HCT116 (cell line): ENCODE measurements at regions not wholly inside any gene's neighbourhood (a gene's known extent, or its start where the extent isn't known, plus 50 kb on each side); places are given as distances from the start of the nearest gene placed in this dataset.

Source experiments
- ATAC-seq: fragments of 200-7000 bp; cut with Tn5 transposase; 2 replicates; pipeline ENCODE4 v1.9.1; 2020; ENCODE audit warnings: mild to moderate bottlenecking, moderate library complexity
- BruUV-seq: library from RNA; stranded (reverse); fragments of 400-500 nt; replicated peaks from 2 replicates; lab custom pipeline; 2021; lab: Mats Ljungman, UMichigan
- CTCF ChIA-PET: fragments of 300-600 bp; sonication (Branson Sonifier 250); formaldehyde crosslinking; loops from one replicate; lab custom pipeline; 2021; ENCODE audit warnings: antibody characterized with exemption; lab: Charles Lee
- POLR2A ChIA-PET: fragments of 300-600, 350-600 bp; sonication (Branson Sonifier 250); formaldehyde crosslinking; loops from one replicate; lab custom pipeline; 2021; ENCODE audit warnings: antibody characterized with exemption; lab: Charles Lee
- RAD21 ChIA-PET, 2 experiments: fragments of 300-600 bp; sonication (Branson Sonifier 250); formaldehyde crosslinking; loops; one replicate each; lab custom pipeline; 2023; ENCODE audit warnings: low total read pairs in 2 of 2; ENCODE audit not compliant: uncharacterized antibody in 2 of 2, unreplicated experiment in 2 of 2, low non-redundant PET in 1 of 2; lab: Charles Lee
- DNase-seq: peaks from one replicate; pipeline ENCODE4 v3.0.0-alpha.2; 2010; ENCODE audit warnings: low read depth, low spot score
- H2AFZ ChIP-seq: fragments of 200-600 bp; shearing (Covaris generic), sonication (generic); 2 replicates; pipeline ENCODE4 v1.6.1; 2017; ENCODE audit warnings: low read depth, mixed run types, mixed read lengths, antibody characterized with exemption, low read length; ENCODE audit not compliant: poor library complexity, severe bottlenecking
- H3K27ac ChIP-seq: 2 replicates; pipeline ENCODE4 v1.5.1; 2012; ENCODE audit warnings: low read depth, low read length
- H3K27me3 ChIP-seq: fragments of 200-600 bp; sonication (generic); 2 replicates; pipeline ENCODE4 v1.6.1; 2016; ENCODE audit warnings: mixed run types, low read length, mixed read lengths; ENCODE audit not compliant: insufficient read depth
- H3K36me3 ChIP-seq, 2 experiments: fragments of 200-500 bp in 1 of 2; fragments of 200-600 bp in 1 of 2; sonication (Bioruptor generic) in 1 of 2; sonication (generic) in 1 of 2; 2 replicates each; pipeline versions ENCODE4 v1.5.1 to v1.6.1; 2014 to 2016; ENCODE audit warnings: low read length in 2 of 2, inconsistent platforms in 1 of 2, mixed read lengths in 1 of 2, mixed run types in 1 of 2; ENCODE audit not compliant: insufficient read depth in 2 of 2, control insufficient read depth in 1 of 2
- H3K4me1 ChIP-seq, 2 experiments: fragments of 200-600 bp in 1 of 2; sonication (generic) in 1 of 2; 2 replicates each; pipeline versions ENCODE4 v1.5.1 to v1.6.1; 2012 to 2017; ENCODE audit warnings: low read length in 2 of 2, inconsistent platforms in 1 of 2, mild to moderate bottlenecking in 1 of 2, mixed read lengths in 1 of 2, mixed run types in 1 of 2, moderate library complexity in 1 of 2; ENCODE audit not compliant: insufficient read depth in 2 of 2, control insufficient read depth in 1 of 2
- H3K4me2 ChIP-seq: fragments of 200-600 bp; sonication (generic); 2 replicates; pipeline ENCODE4 v1.6.1; 2017; ENCODE audit warnings: mixed run types, low read length, mixed read lengths
- H3K4me3 ChIP-seq, 2 experiments: fragments of 200-600 bp in 1 of 2; sonication (generic) in 1 of 2; replicated peaks in 1 of 2; 2 replicates each; pipeline ENCODE4 v1.5.1; 2011 to 2016; ENCODE audit warnings: low read length in 2 of 2, control low read depth in 1 of 2, low read depth in 1 of 2, mild to moderate bottlenecking in 1 of 2, mixed read lengths in 1 of 2, mixed run types in 1 of 2
- H3K79me2 ChIP-seq: fragments of 200-600 bp; sonication (generic); 2 replicates; pipeline ENCODE4 v1.6.1; 2017; ENCODE audit warnings: mild to moderate bottlenecking, mixed run types, low read length, moderate library complexity, mixed read lengths; ENCODE audit not compliant: insufficient read depth
- H3K9ac ChIP-seq: fragments of 200-600 bp; sonication (generic); 2 replicates; pipeline ENCODE4 v1.6.1; 2016; ENCODE audit warnings: low read length, mixed read lengths
- H3K9me2 ChIP-seq: fragments of 200-600 bp; sonication (generic), shearing (Covaris generic); 2 replicates; pipeline ENCODE4 v1.6.1; 2017; ENCODE audit warnings: mixed run types, mild to moderate bottlenecking, moderate library complexity; ENCODE audit not compliant: insufficient read depth
- H3K9me3 ChIP-seq, 2 experiments: fragments of 200-500 bp in 1 of 2; fragments of 200-600 bp in 1 of 2; sonication (Bioruptor generic) in 1 of 2; sonication (generic) in 1 of 2; 2 replicates each; pipeline ENCODE4 v1.6.1; 2014 to 2017; ENCODE audit warnings: low read length in 2 of 2, mixed read lengths in 2 of 2, inconsistent platforms in 1 of 2, low read depth in 1 of 2, mild to moderate bottlenecking in 1 of 2, mixed run types in 1 of 2, moderate library complexity in 1 of 2; ENCODE audit not compliant: control insufficient read depth in 1 of 2, insufficient read depth in 1 of 2
- H4K20me1 ChIP-seq: fragments of 200-600 bp; sonication (generic), shearing (Covaris generic); 2 replicates; pipeline ENCODE4 v1.6.1; 2017; ENCODE audit warnings: mixed run types, mild to moderate bottlenecking, moderate library complexity; ENCODE audit not compliant: insufficient read depth
- CBX3 ChIP-seq: IDR thresholded peaks from 2 replicates; pipeline ENCODE4 v1.6.1; 2012; ENCODE audit warnings: low read depth
- CEBPB ChIP-seq: IDR thresholded peaks from 2 replicates; pipeline ENCODE4 v1.6.1; 2012; ENCODE audit warnings: low read depth
- EGR1 ChIP-seq: IDR thresholded peaks from 2 replicates; pipeline ENCODE4 v1.6.1; 2012; ENCODE audit warnings: low read depth
- EZH2 ChIP-seq: fragments of 200-600 bp; sonication (generic); IDR thresholded peaks from 2 replicates; pipeline ENCODE4 v1.6.1; 2017; ENCODE audit warnings: antibody characterized with exemption, mixed run types
- EZH2phosphoT487 ChIP-seq: fragments of 200-600 bp; IDR thresholded peaks from 2 replicates; pipeline ENCODE4 v1.6.1; 2018; ENCODE audit warnings: antibody characterized with exemption, borderline replicate concordance
- FOSL1 ChIP-seq: IDR thresholded peaks from 2 replicates; pipeline ENCODE4 v1.6.1; 2012; ENCODE audit warnings: low read depth
- JUND ChIP-seq: IDR thresholded peaks from 2 replicates; pipeline ENCODE4 v1.6.1; 2012
- POLR2A ChIP-seq: IDR thresholded peaks from 2 replicates; pipeline ENCODE4 v1.7.0; 2011; ENCODE audit warnings: borderline replicate concordance; ENCODE audit not compliant: insufficient read depth, insufficient read length; ENCODE audit errors: extremely low read depth
- RAD21 ChIP-seq: IDR thresholded peaks from 2 replicates; pipeline ENCODE4 v1.6.1; 2012; ENCODE audit warnings: low read depth, mild to moderate bottlenecking
- SIN3A ChIP-seq: IDR thresholded peaks from 2 replicates; pipeline ENCODE4 v1.6.1; 2012; ENCODE audit warnings: low read depth
- SP1 ChIP-seq: IDR thresholded peaks from 2 replicates; pipeline ENCODE4 v1.6.1; 2012; ENCODE audit warnings: low read depth
- SRF ChIP-seq: IDR thresholded peaks from 2 replicates; pipeline ENCODE4 v1.6.1; 2012; ENCODE audit warnings: low read depth
- ZBTB33 ChIP-seq: IDR thresholded peaks from 2 replicates; pipeline ENCODE4 v1.6.1; 2011; ENCODE audit warnings: mild to moderate bottlenecking, low read length, moderate library complexity; ENCODE audit not compliant: insufficient replicate concordance; ENCODE audit errors: extremely low read depth
- ZNF274 ChIP-seq: fragments of 200-500 bp; sonication (Bioruptor generic); IDR thresholded peaks from 2 replicates; pipeline ENCODE4 v1.6.1; 2014; ENCODE audit warnings: mild to moderate bottlenecking, low read depth, low read length, inconsistent platforms
- intact Hi-C: fragments of 100-400 bp; cut with micrococcal nuclease; formaldehyde crosslinking; loops from 2 replicates; pipeline ENCODE4 v1.10.0; 2022
- TF ChIP-seq, protein P1 (sequence below), 3 experiments: fragments of 200-600 bp in 1 of 3; sonication (generic) in 1 of 3; IDR thresholded peaks in 2 of 3; conservative IDR thresholded peaks in 1 of 3; 2 replicates each; pipeline ENCODE4 v1.5.1; 2012 to 2017; ENCODE audit warnings: low read depth in 2 of 3, low read length in 2 of 3, antibody characterized with exemption in 1 of 3, borderline replicate concordance in 1 of 3, control low read depth in 1 of 3, mild to moderate bottlenecking in 1 of 3, mixed read lengths in 1 of 3, mixed run types in 1 of 3, moderate library complexity in 1 of 3; ENCODE audit not compliant: insufficient read depth in 1 of 3
- TF ChIP-seq, protein P2 (sequence below): IDR thresholded peaks from 2 replicates; pipeline ENCODE4 v1.6.1; 2012

- TF ChIP-seq, protein P1, sequence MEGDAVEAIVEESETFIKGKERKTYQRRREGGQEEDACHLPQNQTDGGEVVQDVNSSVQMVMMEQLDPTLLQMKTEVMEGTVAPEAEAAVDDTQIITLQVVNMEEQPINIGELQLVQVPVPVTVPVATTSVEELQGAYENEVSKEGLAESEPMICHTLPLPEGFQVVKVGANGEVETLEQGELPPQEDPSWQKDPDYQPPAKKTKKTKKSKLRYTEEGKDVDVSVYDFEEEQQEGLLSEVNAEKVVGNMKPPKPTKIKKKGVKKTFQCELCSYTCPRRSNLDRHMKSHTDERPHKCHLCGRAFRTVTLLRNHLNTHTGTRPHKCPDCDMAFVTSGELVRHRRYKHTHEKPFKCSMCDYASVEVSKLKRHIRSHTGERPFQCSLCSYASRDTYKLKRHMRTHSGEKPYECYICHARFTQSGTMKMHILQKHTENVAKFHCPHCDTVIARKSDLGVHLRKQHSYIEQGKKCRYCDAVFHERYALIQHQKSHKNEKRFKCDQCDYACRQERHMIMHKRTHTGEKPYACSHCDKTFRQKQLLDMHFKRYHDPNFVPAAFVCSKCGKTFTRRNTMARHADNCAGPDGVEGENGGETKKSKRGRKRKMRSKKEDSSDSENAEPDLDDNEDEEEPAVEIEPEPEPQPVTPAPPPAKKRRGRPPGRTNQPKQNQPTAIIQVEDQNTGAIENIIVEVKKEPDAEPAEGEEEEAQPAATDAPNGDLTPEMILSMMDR (IDR thresholded peaks at IDR 0.05 in 2 of 3, conservative IDR thresholded peaks at IDR 0.05 in 1 of 3; ENCODE audit: borderline replicate concordance in 1 of 3, insufficient read depth in 1 of 3, low read depth in 2 of 3, low read length in 2 of 3), result no peak
- TF ChIP-seq POLR2A (no peak), CBX3 (no peak), EZH2 (no peak), CEBPB (no peak), EZH2phosphoT487 (no peak), JUND (no peak), ZBTB33 (no peak), SRF (no peak), SP1 (no peak), FOSL1 (no peak)
Measured at GRCh38 chr10:111246136-111246535, 169.3 kb downstream of the ADRA2A start (continued).

GRCh38 chr10:111246814-111247452, 170.1 kb downstream of the ADRA2A start:
- POLR2A ChIA-PET, result no interaction called here
- no peak overlapping the region for H3K27ac ChIP-seq
- H3K4me3 ChIP-seq, result no peak overlapping the region
- intact Hi-C loops, result no loop called here
- H3K9ac ChIP-seq, result no peak overlapping the region
- no peaks in the 10 kb centered on the region for H3K9me3 ChIP-seq
- no peaks in the 10 kb centered on the region for H4K20me1 ChIP-seq
- no peaks in the 10 kb centered on the region for H3K36me3 ChIP-seq
- CTCF ChIA-PET, result no interaction called here
- RAD21 ChIA-PET, result no interaction called here
- ATAC-seq (no peak), DNase-seq (no peak)
- no peak overlapping the region for H2AFZ ChIP-seq
- H3K4me2 ChIP-seq, result no peak overlapping the region
- no peaks in the 10 kb centered on the region for H3K79me2 ChIP-seq
- BruUV-seq, result no TSS peak
- H3K4me1 ChIP-seq, result no peaks in the 10 kb centered on the region
- H3K27me3 ChIP-seq, result peaks cover 13% of the 10 kb centered on the region; the same call in 1 of the 2 replicates
- no peaks in the 10 kb centered on the region for H3K9me2 ChIP-seq
- no peak for TF ChIP-seq ZNF274
- TF ChIP-seq, protein P2, sequence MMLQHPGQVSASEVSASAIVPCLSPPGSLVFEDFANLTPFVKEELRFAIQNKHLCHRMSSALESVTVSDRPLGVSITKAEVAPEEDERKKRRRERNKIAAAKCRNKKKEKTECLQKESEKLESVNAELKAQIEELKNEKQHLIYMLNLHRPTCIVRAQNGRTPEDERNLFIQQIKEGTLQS, result no peak
- TF ChIP-seq POLR2A, result no peak
- no peak for TF ChIP-seq FOSL1
- no peak for TF ChIP-seq SIN3A
- TF ChIP-seq EGR1, result no peak
- TF ChIP-seq, protein P1 (IDR thresholded peaks at IDR 0.05 in 2 of 3, conservative IDR thresholded peaks at IDR 0.05 in 1 of 3; ENCODE audit: borderline replicate concordance in 1 of 3, insufficient read depth in 1 of 3, low read depth in 2 of 3, low read length in 2 of 3), result no peak
- TF ChIP-seq RAD21, result no peak
